Psoas muscle (tissue), 7 donors: ENCODE measurements at regions not wholly inside any gene's neighbourhood (a gene's known extent, or its start where the extent isn't known, plus 50 kb on each side); places are given as distances from the start of the nearest gene placed in this dataset.
A peak's percentile ranks its signal among the peaks of the same experiment; 100 is the strongest.

Source experiments
- ATAC-seq, 4 donors: fragments of 200-7000 bp; cut with Tn5 transposase; one replicate each; pipeline ENCODE4 v1.9.1; 2020; ENCODE audit warnings: moderate library complexity in 3 of 4, mild to moderate bottlenecking in 2 of 4
- DNase-seq, 2 donors: peaks; one replicate each; pipeline ENCODE4 v3.0.0-alpha.2; 2020
- H3K27ac ChIP-seq: fragments of 200-600 bp; one replicate; pipeline ENCODE4 v1.8.0; 2022
- H3K27me3 ChIP-seq, 3 donors: fragments of 200-600 bp in 1 of 3; one replicate each; pipeline versions ENCODE4 v1.6.1 to v1.8.0; 2013 to 2022; ENCODE audit warnings: low read length in 2 of 3, mild to moderate bottlenecking in 2 of 3, moderate library complexity in 1 of 3; ENCODE audit not compliant: insufficient read depth in 3 of 3
- H3K36me3 ChIP-seq, 2 donors: fragments of 200-600 bp in 1 of 2; one replicate each; pipeline versions ENCODE4 v1.6.1 to v1.8.0; 2013 to 2022; ENCODE audit warnings: low read depth in 1 of 2, mild to moderate bottlenecking in 1 of 2, moderate library complexity in 1 of 2; ENCODE audit not compliant: insufficient read depth in 1 of 2
- H3K4me1 ChIP-seq: fragments of 200-600 bp; one replicate; pipeline ENCODE4 v1.8.0; 2022
- H3K4me3 ChIP-seq: fragments of 200-600 bp; one replicate; pipeline ENCODE4 v1.8.0; 2022; ENCODE audit warnings: mild to moderate bottlenecking
- H3K9me3 ChIP-seq: fragments of 200-600 bp; one replicate; pipeline ENCODE4 v1.8.0; 2022
- CTCF ChIP-seq: fragments of 200-600 bp; IDR thresholded peaks from one replicate; pipeline ENCODE4 v1.8.0; 2022; ENCODE audit warnings: antibody characterized with exemption
- WGBS, 3 donors: extraction: QIAGEN DNeasy Blood & Tissue Kit; methylation state at CpG; one replicate each; pipeline versions ENCODE4 v1.1.6 to v1.1.7; 2013; 5-methylcytosine and 5-hydroxymethylcytosine counted together
- intact Hi-C, 2 donors: fragments of 100-400 bp; cut with DNase I; formaldehyde crosslinking; loops; one replicate each; pipeline versions ENCODE4 v1.11.0 to v1.14.2; 2022
- donor health status: healthy with polysubstance abuse.
- donor health status: DM: no; HTN: no; CAD: no; lungs with moderate emphysema.
- donor health status: Bipolar disorder and iron deficiency.
- donor health status: healthy.
- donor health status: DM: yes; HTN: yes; CAD: no.
- donor health status: DM: no; HTN: no; CAD: no.
- donor health status: DM: yes; HTN: yes; CAD: no.

- no peak for ATAC-seq
- H3K36me3 ChIP-seq: no peaks in the 10 kb centered on the region
- intact Hi-C loops: no loop called here
- H3K4me1 ChIP-seq: no peaks in the 10 kb centered on the region
- no peak overlapping the region for H3K27ac ChIP-seq
- H3K9me3 ChIP-seq: no peaks in the 10 kb centered on the region
- no peak overlapping the region for H3K4me3 ChIP-seq
- DNase-seq: no peak
- H3K27me3 ChIP-seq: no peaks in the 10 kb centered on the region
- 89 to 95% (median 93%) methylated on average over 5 of the region's 5 CpGs for WGBS, 3 donors
- TF ChIP-seq CTCF: no peak
Observed at GRCh38 chr9:109830545-109830944, 50.5 kb downstream of the PALM2AKAP2 start.

DNA sequence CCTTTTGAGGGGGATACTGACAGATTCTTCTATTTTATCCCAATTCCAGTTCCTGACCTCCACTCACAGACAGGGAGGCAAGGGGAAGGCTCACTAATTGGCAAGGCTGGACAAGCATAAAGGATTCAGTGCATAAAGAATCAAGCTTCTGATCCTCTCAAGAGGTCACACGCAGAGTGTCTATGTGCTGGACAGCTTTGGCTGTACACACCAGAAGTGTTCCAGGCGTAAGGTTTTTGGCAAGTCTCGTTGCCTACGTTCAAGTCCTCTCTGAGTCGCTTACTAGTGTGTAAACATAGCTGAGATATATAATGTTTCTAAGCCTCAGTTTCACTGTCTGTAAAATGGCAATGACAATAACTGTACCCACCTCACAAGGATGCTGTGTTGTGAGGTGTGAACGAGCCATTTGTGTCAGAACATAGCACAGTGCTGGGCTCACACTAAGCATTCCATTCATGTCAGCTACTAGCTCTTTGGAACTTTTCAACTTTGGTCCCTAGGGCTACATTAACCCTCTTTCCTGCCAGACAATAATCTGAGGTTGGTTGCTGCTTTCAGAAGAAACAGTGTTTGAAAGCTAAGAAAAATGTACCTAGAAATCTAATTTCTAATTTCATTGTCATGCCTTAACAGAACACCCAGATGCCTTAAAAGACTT is 52.1 kb downstream of the PALM2AKAP2 start:
- Histone ChIP-seq H3K27me3 (no peaks in the 10 kb centered on the region), H3K4me3 (no peak overlapping the region), H3K9me3 (no peaks in the 10 kb centered on the region), H3K27ac (no peak overlapping the region), H3K4me1 (no peaks in the 10 kb centered on the region), H3K36me3 (no peaks in the 10 kb centered on the region)
- WGBS, 3 donors: 40 to 65% (median 50%) methylated on average over 6 of the region's 6 CpGs
- no peak for TF ChIP-seq CTCF
- DNase-seq (no peak), ATAC-seq (no peak)
- intact Hi-C loops: no loop called here

DNA sequence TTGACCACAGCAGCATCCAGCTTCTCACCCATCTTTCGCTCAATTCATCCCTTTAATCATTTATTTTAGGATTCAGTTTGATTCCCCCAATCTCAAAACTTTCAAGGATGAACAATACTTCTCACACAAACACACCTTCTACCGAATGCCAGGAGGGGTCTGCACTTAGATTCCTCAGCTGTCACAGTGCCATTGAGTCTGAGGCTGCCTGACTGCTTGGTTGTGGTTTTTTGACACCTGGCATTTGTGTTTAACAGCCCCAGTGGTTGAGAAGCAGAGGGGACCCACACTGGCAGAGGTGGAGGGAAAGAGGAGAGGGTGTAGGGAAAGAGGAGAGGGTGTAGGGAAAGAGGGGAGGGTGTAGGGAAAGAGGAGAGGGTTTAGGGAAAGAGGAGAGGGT is 54.9 kb downstream of the PALM2AKAP2 start:
- DNase-seq: no peak
- no peak overlapping the region for H3K27ac ChIP-seq
- H3K4me3 ChIP-seq: no peak overlapping the region
- no peak for ATAC-seq
- H3K9me3 ChIP-seq: no peaks in the 10 kb centered on the region
- TF ChIP-seq CTCF: no peak
- no peaks in the 10 kb centered on the region for H3K36me3 ChIP-seq
- intact Hi-C loops: no loop called here
- WGBS, 3 donors: 93 to 98% (median 96%) methylated on average over 2 of the region's 2 CpGs
- H3K27me3 ChIP-seq: no peaks in the 10 kb centered on the region
- H3K4me1 ChIP-seq: no peaks in the 10 kb centered on the region

DNA sequence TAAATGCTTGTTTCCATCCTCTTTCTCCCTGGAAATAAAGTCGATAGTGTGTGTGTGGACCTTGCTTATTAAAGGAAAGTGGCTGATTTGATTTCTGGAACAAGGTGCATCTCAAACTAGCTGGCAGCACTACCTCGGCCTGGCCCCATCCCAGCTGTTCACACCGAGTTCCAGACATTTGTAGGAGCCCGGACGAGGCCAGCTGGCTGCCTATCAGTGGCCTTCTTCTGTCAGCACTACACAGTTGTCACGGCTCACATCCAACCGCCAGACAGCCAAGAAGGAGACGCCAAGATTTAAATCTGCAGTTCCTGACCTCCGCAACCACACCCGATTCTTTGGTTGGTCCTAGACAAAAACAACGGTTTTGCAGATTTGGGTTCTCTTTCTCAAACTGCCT is 63.6 kb downstream of the PALM2AKAP2 start:
- peak; percentile 97 to 100 (median 100) for ATAC-seq
- H3K36me3 ChIP-seq: no peaks in the 10 kb centered on the region
- WGBS, 3 donors: 13 to 26% (median 17%) methylated on average over 11 of the region's 11 CpGs
- no peaks in the 10 kb centered on the region for H3K9me3 ChIP-seq
- H3K27me3 ChIP-seq: no peaks in the 10 kb centered on the region
- no peak for TF ChIP-seq CTCF
- H3K4me1 ChIP-seq: peaks cover 4% of the 10 kb centered on the region
- no peak overlapping the region for H3K4me3 ChIP-seq
- intact Hi-C loops: no loop called here
- peak; percentile 81 to 92 for DNase-seq
- H3K27ac ChIP-seq: no peak overlapping the region

DNA sequence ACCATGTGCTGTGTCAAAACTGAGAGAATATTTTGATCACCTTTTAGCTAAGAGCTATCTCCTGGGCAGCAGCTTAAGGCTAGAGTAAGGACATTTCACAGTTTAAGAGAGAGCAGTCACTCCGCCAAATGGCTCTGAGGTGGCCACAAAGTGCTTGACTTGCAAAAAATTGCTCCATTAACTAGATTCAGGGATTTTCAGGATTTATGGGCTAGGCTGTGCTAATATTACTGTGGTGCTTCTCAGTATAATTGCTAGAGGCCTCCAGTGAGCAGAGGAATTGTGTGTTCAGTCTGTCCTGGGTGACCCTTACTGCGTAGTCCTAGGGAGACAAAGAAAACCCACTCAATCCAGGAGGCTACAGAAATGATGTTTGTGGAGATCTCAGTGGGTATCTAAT is 65.2 kb downstream of the PALM2AKAP2 start:
- WGBS, 3 donors: 95 to 98% (median 95%) methylated on average over 2 of the region's 2 CpGs
- DNase-seq: no peak
- Histone ChIP-seq H3K9me3 (no peaks in the 10 kb centered on the region), H3K4me3 (no peak overlapping the region), H3K27me3 (no peaks in the 10 kb centered on the region), H3K27ac (no peak overlapping the region), H3K4me1 (peaks cover 4% of the 10 kb centered on the region), H3K36me3 (no peaks in the 10 kb centered on the region)
- no peak for ATAC-seq
- intact Hi-C loops: no loop called here
- no peak for TF ChIP-seq CTCF
